ENCODE measurements at regions not wholly inside any gene's neighbourhood (a gene's known extent, or its start where the extent isn't known, plus 50 kb on each side); places are given as distances from the start of the nearest gene placed in this dataset.

- Histone ChIP-seq H3K9me3 (replicated peaks in 1 of 2; ENCODE audit: control insufficient read depth in 2 of 2, insufficient read depth in 1 of 2, low read depth in 1 of 2, low read length in 2 of 2) (peaks cover 0 to 6% of the 10 kb centered on the region in 2 donors), H3K27ac (replicated peaks; ENCODE audit: low read length) (no peak overlapping the region)
- no CpG with 5 or more reads among the region's 2 CpGs for WGBS, 2 donors (ENCODE audit: extremely low coverage in 2 of 2, insufficient read length in 2 of 2, insufficient replicate concordance in 1 of 2)
Observed at GRCh38 chr1:171431994-171432393, 53.3 kb upstream of the PRRC2C start.

DNA sequence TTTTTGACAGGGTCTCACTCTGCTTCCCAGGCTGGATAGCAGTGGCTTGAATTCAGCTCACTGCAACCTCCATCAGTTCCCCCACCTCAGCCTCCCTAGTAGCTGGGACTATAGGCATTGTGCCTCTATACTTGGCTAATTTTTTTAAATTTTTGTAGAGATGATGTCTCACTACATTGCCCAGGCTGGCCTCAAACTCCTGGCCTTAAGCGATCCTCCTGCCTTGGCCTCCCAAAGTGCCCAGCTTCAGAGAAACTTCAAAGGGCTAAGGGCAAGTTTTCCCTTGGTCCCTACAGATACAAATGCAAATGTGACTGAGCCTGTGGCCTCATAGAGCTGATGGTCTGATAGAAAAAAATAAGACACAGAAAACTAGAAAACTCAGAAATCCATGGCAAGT, 52.9 kb upstream of the PRRC2C start:
- Histone ChIP-seq H2AFZ (ENCODE audit: low read length) (no peak overlapping the region), H3K4me3 (ENCODE audit: low read length in 2 of 2) (no peak overlapping the region), H2AK5ac (ENCODE audit: low read depth, low read length) (no peak overlapping the region), H3K14ac (ENCODE audit: low read length) (no peak overlapping the region), H3K79me1 (ENCODE audit: low read depth, low read length) (no peaks in the 10 kb centered on the region), H4K8ac (ENCODE audit: low read depth, low read length) (no peak overlapping the region), H3K36me3 (replicated peaks in 1 of 2; ENCODE audit: control insufficient read depth in 2 of 2, insufficient read depth in 2 of 2, low read length in 2 of 2) (no peaks in the 10 kb centered on the region), H3K4ac (ENCODE audit: low read length) (no peak overlapping the region), H3K23ac (ENCODE audit: low read depth, low read length, poor library complexity) (no peak overlapping the region), H3K4me2 (ENCODE audit: insufficient read depth, low read length, poor library complexity, severe bottlenecking) (no peak overlapping the region), H2BK15ac (ENCODE audit: low read length) (no peak overlapping the region), H3K9me3 (replicated peaks in 1 of 2; ENCODE audit: control insufficient read depth in 2 of 2, insufficient read depth in 1 of 2, low read depth in 1 of 2, low read length in 2 of 2) (peaks cover 0 to 5% of the 10 kb centered on the region in 2 donors), H2BK12ac (ENCODE audit: low read length) (no peak overlapping the region), H3K4me1 (ENCODE audit: control insufficient read depth in 2 of 2, insufficient read depth in 1 of 2, low read depth in 1 of 2, low read length in 2 of 2) (peaks cover 0 to 1% of the 10 kb centered on the region in 2 donors), H2BK120ac (ENCODE audit: low read depth, low read length) (no peak overlapping the region), H3K18ac (ENCODE audit: low read length) (no peak overlapping the region), H3K27ac (replicated peaks; ENCODE audit: low read length) (no peak overlapping the region), H3K9ac (ENCODE audit: low read depth, low read length, poor library complexity) (no peak overlapping the region), H2BK5ac (ENCODE audit: low read length) (no peak overlapping the region), H3K27me3 (ENCODE audit: control insufficient read depth in 3 of 3, insufficient read depth in 3 of 3, low read depth in 1 of 3, low read length in 3 of 3) (no peaks in the 10 kb centered on the region), H4K91ac (ENCODE audit: low read depth, low read length, poor library complexity) (no peak overlapping the region)
- WGBS, 2 donors (ENCODE audit: extremely low coverage in 2 of 2, insufficient read length in 2 of 2, insufficient replicate concordance in 1 of 2) = no CpG with 5 or more reads among the region's 1 CpG
- no peak for DNase-seq (ENCODE audit: low spot score)

More at GRCh38 chr1:171431994-171432393, 53.3 kb upstream of the PRRC2C start:
- no peak overlapping the region for H2BK12ac ChIP-seq (ENCODE audit: low read length)
- no peak overlapping the region for H3K4ac ChIP-seq (ENCODE audit: low read length)
- H3K4me3 ChIP-seq (ENCODE audit: low read length in 2 of 2) = no peak overlapping the region
- H3K79me1 ChIP-seq (ENCODE audit: low read depth, low read length) = no peaks in the 10 kb centered on the region
- no peak overlapping the region for H3K9ac ChIP-seq (ENCODE audit: low read depth, low read length, poor library complexity)
- no peak overlapping the region for H3K4me2 ChIP-seq (ENCODE audit: insufficient read depth, low read length, poor library complexity, severe bottlenecking)
- H2BK5ac ChIP-seq (ENCODE audit: low read length) = no peak overlapping the region
- no peak overlapping the region for H4K8ac ChIP-seq (ENCODE audit: low read depth, low read length)
- H3K27me3 ChIP-seq (ENCODE audit: control insufficient read depth in 3 of 3, insufficient read depth in 3 of 3, low read depth in 1 of 3, low read length in 3 of 3) = no peaks in the 10 kb centered on the region
- DNase-seq (ENCODE audit: low spot score) = no peak
- no peak overlapping the region for H3K18ac ChIP-seq (ENCODE audit: low read length)
- H2AFZ ChIP-seq (ENCODE audit: low read length) = no peak overlapping the region
- no peaks in the 10 kb centered on the region for H3K36me3 ChIP-seq (replicated peaks in 1 of 2; ENCODE audit: control insufficient read depth in 2 of 2, insufficient read depth in 2 of 2, low read length in 2 of 2)
- no peak overlapping the region for H2BK120ac ChIP-seq (ENCODE audit: low read depth, low read length)
- H4K91ac ChIP-seq (ENCODE audit: low read depth, low read length, poor library complexity) = no peak overlapping the region
- no peak overlapping the region for H2AK5ac ChIP-seq (ENCODE audit: low read depth, low read length)
- no peak overlapping the region for H3K14ac ChIP-seq (ENCODE audit: low read length)
- no peak overlapping the region for H3K23ac ChIP-seq (ENCODE audit: low read depth, low read length, poor library complexity)
- peaks cover 0 to 1% of the 10 kb centered on the region in 2 donors for H3K4me1 ChIP-seq (ENCODE audit: control insufficient read depth in 2 of 2, insufficient read depth in 1 of 2, low read depth in 1 of 2, low read length in 2 of 2)
- H2BK15ac ChIP-seq (ENCODE audit: low read length) = no peak overlapping the region

DNA sequence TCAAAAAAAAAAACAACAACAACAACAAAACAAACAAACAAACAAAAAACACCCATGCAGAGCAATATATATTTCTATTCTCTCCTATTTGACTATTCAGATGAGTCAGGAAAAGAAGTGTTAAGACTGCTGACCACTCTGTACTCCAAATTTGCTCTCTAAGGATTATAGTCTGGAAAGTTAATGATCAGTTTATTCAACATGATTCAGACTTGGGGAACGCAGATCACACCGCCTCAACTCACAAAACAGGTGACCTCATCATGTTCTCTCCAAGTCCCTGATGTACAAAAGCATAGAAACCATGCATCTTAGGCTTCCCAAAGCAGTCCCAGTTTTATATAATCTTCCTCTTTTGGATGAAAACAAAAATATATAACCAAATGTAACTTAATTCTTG, 51.9 kb upstream of the PRRC2C start:
- Histone ChIP-seq H3K79me1 (ENCODE audit: low read depth, low read length) (peaks cover 1% of the 10 kb centered on the region), H3K9ac (ENCODE audit: low read depth, low read length, poor library complexity) (no peak overlapping the region), H2BK120ac (ENCODE audit: low read depth, low read length) (no peak overlapping the region), H3K4me3 (ENCODE audit: low read length in 2 of 2) (no peak overlapping the region), H2BK15ac (ENCODE audit: low read length) (no peak overlapping the region), H3K9me3 (replicated peaks in 1 of 2; ENCODE audit: control insufficient read depth in 2 of 2, insufficient read depth in 1 of 2, low read depth in 1 of 2, low read length in 2 of 2) (peaks cover 0 to 5% of the 10 kb centered on the region in 2 donors), H2AFZ (ENCODE audit: low read length) (no peak overlapping the region), H3K4me1 (ENCODE audit: control insufficient read depth in 2 of 2, insufficient read depth in 1 of 2, low read depth in 1 of 2, low read length in 2 of 2) (peaks cover 0 to 1% of the 10 kb centered on the region in 2 donors), H3K36me3 (replicated peaks in 1 of 2; ENCODE audit: control insufficient read depth in 2 of 2, insufficient read depth in 2 of 2, low read length in 2 of 2) (no peaks in the 10 kb centered on the region), H3K4ac (ENCODE audit: low read length) (no peak overlapping the region), H3K18ac (ENCODE audit: low read length) (no peak overlapping the region), H3K23ac (ENCODE audit: low read depth, low read length, poor library complexity) (no peak overlapping the region), H3K27ac (replicated peaks; ENCODE audit: low read length) (no peak overlapping the region), H2BK5ac (ENCODE audit: low read length) (no peak overlapping the region), H3K4me2 (ENCODE audit: insufficient read depth, low read length, poor library complexity, severe bottlenecking) (no peak overlapping the region), H4K8ac (ENCODE audit: low read depth, low read length) (no peak overlapping the region), H2AK5ac (ENCODE audit: low read depth, low read length) (no peak overlapping the region), H4K91ac (ENCODE audit: low read depth, low read length, poor library complexity) (no peak overlapping the region), H3K27me3 (ENCODE audit: control insufficient read depth in 3 of 3, insufficient read depth in 3 of 3, low read depth in 1 of 3, low read length in 3 of 3) (no peaks in the 10 kb centered on the region), H3K14ac (ENCODE audit: low read length) (no peak overlapping the region), H2BK12ac (ENCODE audit: low read length) (no peak overlapping the region)
- WGBS, 2 donors (ENCODE audit: extremely low coverage in 2 of 2, insufficient read length in 2 of 2, insufficient replicate concordance in 1 of 2) = no CpG with 5 or more reads among the region's 2 CpGs
- no peak for DNase-seq (ENCODE audit: low spot score)

DNA sequence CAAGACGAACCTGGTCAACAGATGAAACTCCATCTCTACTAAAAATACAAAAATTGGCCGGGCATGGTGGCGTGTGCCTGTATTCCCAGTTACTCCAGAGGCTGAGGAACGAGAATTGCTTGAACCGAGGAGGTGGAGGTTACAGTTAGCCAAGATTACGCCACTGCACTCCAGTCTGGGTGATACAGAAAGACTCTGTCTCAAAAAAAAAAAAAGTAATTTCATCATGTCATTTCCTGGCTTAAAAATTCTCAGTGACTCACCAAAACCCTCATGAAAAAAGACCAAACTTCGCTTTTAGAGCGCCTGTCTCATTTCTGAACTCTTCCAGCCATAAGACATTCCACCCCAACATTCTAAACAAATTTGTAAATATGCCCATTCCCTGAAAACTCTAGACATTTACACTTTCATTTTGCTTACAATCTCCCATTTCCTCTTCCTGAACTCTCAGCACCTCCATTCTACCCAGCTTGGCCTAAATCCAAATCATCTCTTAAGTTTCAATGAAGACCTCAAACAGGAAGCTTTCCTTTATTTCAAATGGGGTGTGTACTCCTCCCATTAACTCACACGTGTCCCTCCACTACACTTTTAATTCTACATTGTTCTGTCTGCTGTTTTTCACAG, 50.5 kb upstream of the PRRC2C start:
- Histone ChIP-seq H2AK5ac (ENCODE audit: low read depth, low read length) (no peak overlapping the region), H3K4me3 (ENCODE audit: low read length in 2 of 2) (no peak overlapping the region), H3K27me3 (ENCODE audit: control insufficient read depth in 3 of 3, insufficient read depth in 3 of 3, low read depth in 1 of 3, low read length in 3 of 3) (no peaks in the 10 kb centered on the region), H4K91ac (ENCODE audit: low read depth, low read length, poor library complexity) (no peak overlapping the region), H3K4me2 (ENCODE audit: insufficient read depth, low read length, poor library complexity, severe bottlenecking) (no peak overlapping the region), H3K14ac (ENCODE audit: low read length) (no peak overlapping the region), H3K4ac (ENCODE audit: low read length) (no peak overlapping the region), H2BK12ac (ENCODE audit: low read length) (no peak overlapping the region), H3K4me1 (ENCODE audit: control insufficient read depth in 2 of 2, insufficient read depth in 1 of 2, low read depth in 1 of 2, low read length in 2 of 2) (peaks cover 0 to 1% of the 10 kb centered on the region in 2 donors), H3K79me1 (ENCODE audit: low read depth, low read length) (peaks cover 2% of the 10 kb centered on the region), H4K8ac (ENCODE audit: low read depth, low read length) (no peak overlapping the region), H3K9ac (ENCODE audit: low read depth, low read length, poor library complexity) (no peak overlapping the region), H2BK15ac (ENCODE audit: low read length) (no peak overlapping the region), H3K27ac (replicated peaks; ENCODE audit: low read length) (no peak overlapping the region), H2AFZ (ENCODE audit: low read length) (no peak overlapping the region), H3K23ac (ENCODE audit: low read depth, low read length, poor library complexity) (no peak overlapping the region), H2BK120ac (ENCODE audit: low read depth, low read length) (no peak overlapping the region), H3K9me3 (replicated peaks in 1 of 2; ENCODE audit: control insufficient read depth in 2 of 2, insufficient read depth in 1 of 2, low read depth in 1 of 2, low read length in 2 of 2) (no peaks in the 10 kb centered on the region), H3K36me3 (replicated peaks in 1 of 2; ENCODE audit: control insufficient read depth in 2 of 2, insufficient read depth in 2 of 2, low read length in 2 of 2) (no peaks in the 10 kb centered on the region), H2BK5ac (ENCODE audit: low read length) (no peak overlapping the region), H3K18ac (ENCODE audit: low read length) (no peak overlapping the region)
- DNase-seq (ENCODE audit: low spot score) = no peak
- no CpG with 5 or more reads among the region's 9 CpGs for WGBS, 2 donors (ENCODE audit: extremely low coverage in 2 of 2, insufficient read length in 2 of 2, insufficient replicate concordance in 1 of 2)
